ENCODE measurements at regions not wholly inside any gene's neighbourhood (a gene's known extent, or its start where the extent isn't known, plus 50 kb on each side); places are given as distances from the start of the nearest gene placed in this dataset.

DNA sequence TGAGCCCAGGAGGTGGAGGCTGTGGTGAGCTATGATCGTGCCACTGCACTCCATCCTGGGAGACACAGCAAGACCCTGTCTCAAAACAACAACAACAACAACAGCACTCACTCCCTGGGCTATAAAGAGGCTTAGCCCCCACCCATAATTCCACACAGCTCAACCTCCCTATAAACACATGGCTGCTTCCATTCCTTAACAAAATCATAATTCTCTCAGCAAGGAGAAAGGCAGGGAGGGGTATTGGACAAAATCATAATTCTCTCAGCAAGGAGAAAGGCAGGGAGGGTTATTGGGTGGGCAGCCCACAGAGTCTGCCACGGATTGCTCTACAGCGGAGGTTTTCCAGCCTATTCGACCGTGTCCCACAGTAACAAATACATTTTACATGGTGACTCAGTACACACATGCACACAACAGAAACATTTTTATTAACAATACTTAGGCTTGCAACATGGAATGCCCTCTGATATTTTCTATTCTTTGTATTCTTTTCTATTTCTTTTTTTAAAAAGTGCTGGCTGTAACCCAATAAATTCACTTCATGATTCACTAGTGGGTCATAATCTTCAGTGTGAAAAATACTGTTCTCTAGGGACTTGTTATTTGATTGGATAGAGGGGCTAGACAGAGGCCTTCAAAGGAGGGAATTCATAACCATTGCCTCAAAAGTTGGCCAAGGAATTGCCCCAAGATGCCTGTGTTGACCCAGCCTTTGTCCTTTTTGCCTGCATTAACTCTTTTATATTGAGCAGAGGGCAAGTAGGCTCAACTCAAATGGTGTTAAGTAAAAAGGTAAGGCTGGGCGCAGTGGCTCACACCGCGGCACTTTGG is 50.6 kb upstream of the ZMYND8 start:
- Histone ChIP-seq H3K9ac (ENCODE audit: low read length) (no peak overlapping the region), H4K20me1 (ENCODE audit: control insufficient read depth, insufficient read depth, low read length, poor library complexity, severe bottlenecking) (no peaks in the 10 kb centered on the region), H2AFZ (ENCODE audit: insufficient read depth, low read depth, low read length, poor library complexity, severe bottlenecking) (no peak overlapping the region), H3K4me2 (replicated peaks; ENCODE audit: low read depth, low read length, poor library complexity, severe bottlenecking) (peak overlapping the region; percentile 30), H3K9me3 (ENCODE audit: control extremely low read depth in 1 of 3, control insufficient read depth in 2 of 3, insufficient read depth in 1 of 3, low read length in 2 of 3) (peaks cover 0 to 3% (median 0%) of the 10 kb centered on the region in 3 donors), H3K4me1 (ENCODE audit: control insufficient read depth in 2 of 2, insufficient read depth in 2 of 2, low read length in 2 of 2) (peaks cover 43 to 49% of the 10 kb centered on the region in 2 donors), H3K27me3 (replicated peaks in 1 of 4; ENCODE audit: control extremely low read depth in 1 of 4, control insufficient read depth in 3 of 4, insufficient read depth in 4 of 4, low read length in 3 of 4) (no peaks in the 10 kb centered on the region), H3K79me2 (ENCODE audit: control insufficient read depth, insufficient read depth, low read length) (peaks cover 40% of the 10 kb centered on the region), H3K27ac (ENCODE audit: low read length in 2 of 2) (peak overlapping the region in 1 of 2 donors; percentile 48), H3K36me3 (replicated peaks in 1 of 2; ENCODE audit: control extremely low read depth in 1 of 2, control insufficient read depth in 1 of 2, extremely low read depth in 1 of 2, insufficient read depth in 2 of 2, low read length in 1 of 2) (peaks cover 0 to 4% of the 10 kb centered on the region in 2 experiments), H3K4me3 (ENCODE audit: control extremely low read depth in 1 of 5, extremely low read depth in 1 of 5, insufficient read depth in 1 of 5, low read depth in 2 of 5, low read length in 4 of 5) (peak overlapping the region in 1 of 5 experiments; percentile 20)
- Mint-ChIP-seq H3K9me3 (ENCODE audit: insufficient read depth) (no peaks in the 10 kb centered on the region), H3K27me3 (no peaks in the 10 kb centered on the region), H3K27ac (peak overlapping the region; percentile 74), H3K4me1 (peaks cover 60% of the 10 kb centered on the region), H3K4me3 (peak overlapping the region; percentile 23)
- WGBS (ENCODE audit: insufficient coverage) = no CpG with 5 or more reads among the region's 8 CpGs
- ChIA-PET CTCF (interaction anchor here (0.7 to 1.9 kb wide), 3 partner anchors 23 to 159 kb away, joined by 3 to 15 read pairs (median 8); no protein-coding TSS in a partner anchor), POLR2A (interaction anchor here (0.5 to 1.7 kb wide), 3 partner anchors 8 to 18 kb away, joined by 5 read pairs; no protein-coding TSS in a partner anchor)
- intact Hi-C loops (cut with micrococcal nuclease) = no loop called here
- no peak for ATAC-seq (ENCODE audit: low read depth)
- no peak for DNase-seq
- no peak for TF ChIP-seq EZH2 (IDR thresholded peaks at IDR 0.05; ENCODE audit: borderline replicate concordance, insufficient read depth, low read depth, low read length, poor library complexity, severe bottlenecking)
- TF ChIP-seq, protein P1, sequence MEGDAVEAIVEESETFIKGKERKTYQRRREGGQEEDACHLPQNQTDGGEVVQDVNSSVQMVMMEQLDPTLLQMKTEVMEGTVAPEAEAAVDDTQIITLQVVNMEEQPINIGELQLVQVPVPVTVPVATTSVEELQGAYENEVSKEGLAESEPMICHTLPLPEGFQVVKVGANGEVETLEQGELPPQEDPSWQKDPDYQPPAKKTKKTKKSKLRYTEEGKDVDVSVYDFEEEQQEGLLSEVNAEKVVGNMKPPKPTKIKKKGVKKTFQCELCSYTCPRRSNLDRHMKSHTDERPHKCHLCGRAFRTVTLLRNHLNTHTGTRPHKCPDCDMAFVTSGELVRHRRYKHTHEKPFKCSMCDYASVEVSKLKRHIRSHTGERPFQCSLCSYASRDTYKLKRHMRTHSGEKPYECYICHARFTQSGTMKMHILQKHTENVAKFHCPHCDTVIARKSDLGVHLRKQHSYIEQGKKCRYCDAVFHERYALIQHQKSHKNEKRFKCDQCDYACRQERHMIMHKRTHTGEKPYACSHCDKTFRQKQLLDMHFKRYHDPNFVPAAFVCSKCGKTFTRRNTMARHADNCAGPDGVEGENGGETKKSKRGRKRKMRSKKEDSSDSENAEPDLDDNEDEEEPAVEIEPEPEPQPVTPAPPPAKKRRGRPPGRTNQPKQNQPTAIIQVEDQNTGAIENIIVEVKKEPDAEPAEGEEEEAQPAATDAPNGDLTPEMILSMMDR (IDR thresholded peaks at IDR 0.05) = no peak

DNA sequence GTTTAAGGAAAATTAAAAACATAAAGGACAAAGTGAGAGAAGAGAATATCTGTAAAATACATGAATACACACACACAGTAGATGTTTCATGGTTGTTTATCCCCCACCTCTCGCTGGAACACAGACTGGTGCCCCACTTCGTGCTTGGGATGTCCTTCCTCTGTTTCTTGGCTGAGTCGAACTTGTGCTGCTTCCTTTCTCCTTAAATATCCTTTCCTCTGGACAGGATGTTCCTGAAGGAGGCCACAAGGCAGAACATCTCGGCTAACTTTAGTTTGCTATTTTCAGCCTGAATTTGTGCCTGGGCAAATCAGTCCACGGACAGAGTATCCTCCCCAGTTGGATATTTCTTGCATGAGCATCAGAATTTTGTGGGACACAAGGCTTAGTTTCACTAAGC is 54.7 kb upstream of the ZMYND8 start:
- Histone ChIP-seq H3K4me2 (replicated peaks; ENCODE audit: low read depth, low read length, poor library complexity, severe bottlenecking) (peak overlapping the region; percentile 69), H3K9me3 (ENCODE audit: control extremely low read depth in 1 of 3, control insufficient read depth in 2 of 3, insufficient read depth in 1 of 3, low read length in 2 of 3) (peaks cover 0 to 4% (median 0%) of the 10 kb centered on the region in 3 donors), H3K79me2 (ENCODE audit: control insufficient read depth, insufficient read depth, low read length) (peaks cover 36% of the 10 kb centered on the region), H2AFZ (ENCODE audit: insufficient read depth, low read depth, low read length, poor library complexity, severe bottlenecking) (peak overlapping the region; percentile 3), H3K27me3 (replicated peaks in 1 of 4; ENCODE audit: control extremely low read depth in 1 of 4, control insufficient read depth in 3 of 4, insufficient read depth in 4 of 4, low read length in 3 of 4) (no peaks in the 10 kb centered on the region), H3K4me1 (ENCODE audit: control insufficient read depth in 2 of 2, insufficient read depth in 2 of 2, low read length in 2 of 2) (peaks cover 79 to 90% of the 10 kb centered on the region in 2 donors), H3K9ac (ENCODE audit: low read length) (peak overlapping the region; percentile 60), H3K36me3 (replicated peaks in 1 of 2; ENCODE audit: control extremely low read depth in 1 of 2, control insufficient read depth in 1 of 2, extremely low read depth in 1 of 2, insufficient read depth in 2 of 2, low read length in 1 of 2) (no peaks in the 10 kb centered on the region), H3K4me3 (ENCODE audit: control extremely low read depth in 1 of 5, extremely low read depth in 1 of 5, insufficient read depth in 1 of 5, low read depth in 2 of 5, low read length in 4 of 5) (peak overlapping the region in 4 of 5 experiments; percentile 30 to 56 (median 48)), H3K27ac (ENCODE audit: low read length in 2 of 2) (peak overlapping the region; percentile 97 to 99), H4K20me1 (ENCODE audit: control insufficient read depth, insufficient read depth, low read length, poor library complexity, severe bottlenecking) (no peaks in the 10 kb centered on the region)
- intact Hi-C loops (cut with micrococcal nuclease) = no loop called here
- TF ChIP-seq, protein P1 (IDR thresholded peaks at IDR 0.05) = no peak
- TF ChIP-seq EZH2 (IDR thresholded peaks at IDR 0.05; ENCODE audit: borderline replicate concordance, insufficient read depth, low read depth, low read length, poor library complexity, severe bottlenecking) = no peak
- CTCF ChIA-PET = interaction anchor here (0.6 to 7.0 kb wide), 10 partner anchors 14 to 212 kb away, joined by 3 to 89 read pairs (median 4); partner anchors contain the start of gene NCOA3
- POLR2A ChIA-PET = interaction anchor here (0.8 to 8.0 kb wide), 12 partner anchors 8 to 99 kb away, joined by 3 to 114 read pairs (median 9); partner anchors contain the start of genes NCOA3 and ZMYND8
- ATAC-seq (ENCODE audit: low read depth) = no peak
- no peaks in the 10 kb centered on the region for H3K27me3 Mint-ChIP-seq
- peak overlapping the region; percentile 91 for H3K4me3 Mint-ChIP-seq
- WGBS (ENCODE audit: insufficient coverage) = 57% methylated on average over 4 of the region's 5 CpGs
- no peak for DNase-seq
- peak overlapping the region; percentile 93 for H3K27ac Mint-ChIP-seq
- H3K9me3 Mint-ChIP-seq (ENCODE audit: insufficient read depth) = no peaks in the 10 kb centered on the region
- H3K4me1 Mint-ChIP-seq = peaks cover 76% of the 10 kb centered on the region

All from B cell (primary cell).